ENCODE measurements at regions not wholly inside any gene's neighbourhood (a gene's known extent, or its start where the extent isn't known, plus 50 kb on each side); places are given as distances from the start of the nearest gene placed in this dataset.

GRCh38 chr16:72410492-72410891, 238.5 kb upstream of the PMFBP1 start (continued):
- TF ChIP-seq RAD21 (IDR thresholded peaks at IDR 0.05 in 1 of 2, conservative IDR thresholded peaks at IDR 0.05 in 1 of 2; ENCODE audit: low read depth in 2 of 2, low read length in 2 of 2) (no peak), TBP (IDR thresholded peaks at IDR 0.05; ENCODE audit: low read depth, low read length) (no peak), ZNF274 (IDR thresholded peaks at IDR 0.05; ENCODE audit: borderline replicate concordance, extremely low read depth, low read length) (no peak), HDAC2 (IDR thresholded peaks at IDR 0.05; ENCODE audit: borderline replicate concordance in 1 of 2, low read depth in 2 of 2, low read length in 2 of 2) (no peak)
